Prostate gland (tissue), 2 donors: ENCODE measurements at regions not wholly inside any gene's neighbourhood (a gene's known extent, or its start where the extent isn't known, plus 50 kb on each side); places are given as distances from the start of the nearest gene placed in this dataset.

Experiments
- DNase-seq: peaks from one replicate; pipeline ENCODE4 v3.0.0-alpha.2; 2019; ENCODE audit warnings: low spot score
- H3K27ac ChIP-seq, 2 donors: fragments of 200-600 bp; sonication (generic); 2 replicates each; pipeline ENCODE4 v1.5.1; 2017 to 2019
- H3K27me3 ChIP-seq: fragments of 200-600 bp; sonication (generic); replicated peaks from 2 replicates; pipeline ENCODE4 v1.5.1; 2019; ENCODE audit not compliant: insufficient read depth
- H3K36me3 ChIP-seq, 2 donors: fragments of 200-600 bp; sonication (generic); 1 replicate in 1 of 2; 2 replicates in 1 of 2; pipeline versions ENCODE4 v1.5.1 to v1.8.1; 2017 to 2019
- H3K4me1 ChIP-seq: fragments of 200-600 bp; sonication (generic); replicated peaks from 2 replicates; pipeline ENCODE4 v1.5.1; 2019
- H3K4me3 ChIP-seq, 2 donors: fragments of 200-600 bp; sonication (generic); 2 replicates each; pipeline ENCODE4 v1.5.1; 2017 to 2019
- H3K9me3 ChIP-seq: fragments of 200-600 bp; sonication (generic); 2 replicates; pipeline ENCODE4 v1.5.1; 2017
- POLR2A ChIP-seq: fragments of 450-650 bp; IDR thresholded peaks from one replicate; pipeline ENCODE4 v1.6.1; 2016; ENCODE audit warnings: antibody characterized with exemption, mild to moderate bottlenecking
- POLR2AphosphoS5 ChIP-seq: sonication (generic); formaldehyde crosslinking; IDR thresholded peaks from one replicate; pipeline ENCODE4 v1.6.1; 2017; ENCODE audit warnings: antibody characterized with exemption
- WGBS: methylation state at CpG from one replicate; pipeline ENCODE4 v1.1.5; 2018; 5-methylcytosine and 5-hydroxymethylcytosine counted together
- intact Hi-C: fragments of 100-400 bp; cut with DNase I; formaldehyde crosslinking; loops from one replicate; pipeline ENCODE4 v1.14.2; 2022
- TF ChIP-seq, protein P1 (sequence below), 4 experiments: fragments of 200-600 bp in 2 of 4; fragments of 450-650 bp in 2 of 4; sonication (generic) in 2 of 4; IDR thresholded peaks; 1 replicate in 3 of 4; 2 replicates in 1 of 4; pipeline ENCODE4 v1.5.1; 2016 to 2019; ENCODE audit warnings: antibody characterized with exemption in 4 of 4, mild to moderate bottlenecking in 2 of 4, moderate library complexity in 2 of 4

DNA sequence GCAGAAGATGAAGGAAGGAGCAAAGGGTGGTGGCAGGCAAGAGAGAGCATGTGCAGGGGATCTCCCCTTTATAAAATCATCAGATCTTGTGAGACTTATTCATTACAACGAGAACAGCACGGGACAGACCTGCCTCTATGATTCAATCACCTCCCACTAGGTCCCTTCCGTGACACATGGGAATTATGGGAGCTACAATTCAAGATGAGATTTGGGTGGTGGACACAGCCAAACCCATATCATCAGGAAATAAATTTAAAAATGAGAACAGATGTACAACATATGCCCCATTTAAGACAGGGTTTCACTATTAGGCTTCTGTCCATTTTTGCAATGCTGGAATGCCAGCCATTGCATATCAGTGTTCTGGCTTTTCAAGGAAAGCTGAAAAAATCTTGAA lies 346.7 kb upstream of the SLIT2 start:
- intact Hi-C loops, result no loop called here
- H3K9me3 ChIP-seq, result no peaks in the 10 kb centered on the region
- no peak overlapping the region for H3K4me3 ChIP-seq
- H3K4me1 ChIP-seq, result no peaks in the 10 kb centered on the region
- TF ChIP-seq POLR2AphosphoS5 (no peak), POLR2A (no peak)
- TF ChIP-seq, protein P1, sequence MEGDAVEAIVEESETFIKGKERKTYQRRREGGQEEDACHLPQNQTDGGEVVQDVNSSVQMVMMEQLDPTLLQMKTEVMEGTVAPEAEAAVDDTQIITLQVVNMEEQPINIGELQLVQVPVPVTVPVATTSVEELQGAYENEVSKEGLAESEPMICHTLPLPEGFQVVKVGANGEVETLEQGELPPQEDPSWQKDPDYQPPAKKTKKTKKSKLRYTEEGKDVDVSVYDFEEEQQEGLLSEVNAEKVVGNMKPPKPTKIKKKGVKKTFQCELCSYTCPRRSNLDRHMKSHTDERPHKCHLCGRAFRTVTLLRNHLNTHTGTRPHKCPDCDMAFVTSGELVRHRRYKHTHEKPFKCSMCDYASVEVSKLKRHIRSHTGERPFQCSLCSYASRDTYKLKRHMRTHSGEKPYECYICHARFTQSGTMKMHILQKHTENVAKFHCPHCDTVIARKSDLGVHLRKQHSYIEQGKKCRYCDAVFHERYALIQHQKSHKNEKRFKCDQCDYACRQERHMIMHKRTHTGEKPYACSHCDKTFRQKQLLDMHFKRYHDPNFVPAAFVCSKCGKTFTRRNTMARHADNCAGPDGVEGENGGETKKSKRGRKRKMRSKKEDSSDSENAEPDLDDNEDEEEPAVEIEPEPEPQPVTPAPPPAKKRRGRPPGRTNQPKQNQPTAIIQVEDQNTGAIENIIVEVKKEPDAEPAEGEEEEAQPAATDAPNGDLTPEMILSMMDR (IDR thresholded peaks at IDR 0.05), result no peak
- H3K36me3 ChIP-seq, result no peaks in the 10 kb centered on the region
- DNase-seq, result no peak
- H3K27ac ChIP-seq, result no peak overlapping the region
- WGBS, result 80% methylated on average over 3 of the region's 3 CpGs
- no peaks in the 10 kb centered on the region for H3K27me3 ChIP-seq

DNA sequence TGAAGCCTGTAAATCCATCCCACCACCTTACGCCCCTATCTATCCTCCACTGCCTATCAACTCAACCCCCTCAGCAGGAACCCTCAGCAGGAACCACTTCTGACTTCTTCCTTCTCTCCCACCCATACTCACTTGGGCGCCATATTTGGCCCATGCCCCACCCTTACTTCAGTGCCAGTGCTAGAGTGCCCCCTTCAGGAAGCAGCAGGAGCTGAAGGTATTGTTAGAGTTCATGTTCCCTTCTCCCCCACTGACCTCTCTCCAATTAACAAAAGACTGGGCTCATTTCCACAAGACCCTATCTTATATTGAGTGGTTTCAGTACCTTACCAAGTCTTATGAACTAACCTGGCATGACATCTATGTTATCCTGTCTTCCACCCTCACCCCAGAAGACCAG lies 363.1 kb upstream of the SLIT2 start:
- DNase-seq, result no peak
- Histone ChIP-seq H3K36me3 (no peaks in the 10 kb centered on the region), H3K4me3 (no peak overlapping the region), H3K27ac (no peak overlapping the region), H3K27me3 (no peaks in the 10 kb centered on the region), H3K9me3 (no peaks in the 10 kb centered on the region), H3K4me1 (no peaks in the 10 kb centered on the region)
- WGBS, result 100% methylated on average over 2 of the region's 2 CpGs
- intact Hi-C loops, result no loop called here
- no peak for TF ChIP-seq POLR2AphosphoS5
- TF ChIP-seq, protein P1 (IDR thresholded peaks at IDR 0.05), result no peak
- no peak for TF ChIP-seq POLR2A

DNA sequence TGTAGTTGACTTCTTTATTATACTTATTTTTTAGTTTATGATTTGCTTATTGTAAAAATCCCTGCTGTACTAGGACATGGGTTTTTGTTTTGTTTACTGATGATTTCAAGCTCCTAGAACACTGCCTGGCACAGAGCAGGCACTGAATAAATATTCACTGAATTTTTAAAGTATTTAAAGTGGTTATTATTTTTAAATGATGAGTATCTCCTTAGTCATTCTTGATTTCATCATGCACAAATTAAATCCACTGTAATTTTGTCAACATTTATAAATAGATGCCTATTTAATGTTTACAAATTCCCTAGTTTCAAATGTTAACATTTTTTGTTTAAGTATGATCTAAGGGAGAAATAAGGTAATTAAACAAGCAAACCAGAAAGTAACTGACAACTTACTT lies 367.9 kb upstream of the SLIT2 start:
- no peaks in the 10 kb centered on the region for H3K4me1 ChIP-seq
- no peaks in the 10 kb centered on the region for H3K36me3 ChIP-seq
- H3K27me3 ChIP-seq, result no peaks in the 10 kb centered on the region
- no peak overlapping the region for H3K27ac ChIP-seq
- DNase-seq, result no peak
- TF ChIP-seq POLR2AphosphoS5, result no peak
- TF ChIP-seq, protein P1 (IDR thresholded peaks at IDR 0.05), result no peak
- no peak for TF ChIP-seq POLR2A
- no peak overlapping the region for H3K4me3 ChIP-seq
- intact Hi-C loops, result no loop called here
- no peaks in the 10 kb centered on the region for H3K9me3 ChIP-seq

DNA sequence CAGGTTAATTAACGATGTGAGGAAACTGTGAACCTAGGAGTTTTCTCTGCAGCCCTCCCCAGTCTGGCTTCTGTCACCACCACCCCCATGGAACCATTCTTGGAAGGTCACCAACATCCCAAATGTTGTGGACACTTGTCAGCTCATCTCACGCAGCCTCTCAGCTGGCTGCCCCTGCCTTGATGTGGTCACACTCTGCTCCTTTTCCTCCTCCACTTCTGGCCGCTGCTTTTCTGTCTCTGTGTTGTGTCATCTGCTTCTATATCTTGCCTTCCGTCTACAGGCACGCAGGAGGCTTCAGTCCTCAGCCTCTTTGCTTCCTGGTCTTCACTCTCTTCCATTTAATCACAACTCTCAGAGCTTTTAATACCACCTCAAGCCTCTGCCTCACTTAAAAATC lies 371.5 kb upstream of the SLIT2 start:
- Histone ChIP-seq H3K9me3 (no peaks in the 10 kb centered on the region), H3K4me1 (no peaks in the 10 kb centered on the region), H3K27ac (no peak overlapping the region), H3K27me3 (no peaks in the 10 kb centered on the region), H3K36me3 (no peaks in the 10 kb centered on the region), H3K4me3 (no peak overlapping the region)
- no peak for DNase-seq
- WGBS, result 48% methylated on average over 5 of the region's 5 CpGs
- intact Hi-C loops, result no loop called here
- no peak for TF ChIP-seq POLR2AphosphoS5
- TF ChIP-seq POLR2A, result no peak
- TF ChIP-seq, protein P1 (IDR thresholded peaks at IDR 0.05), result no peak

DNA sequence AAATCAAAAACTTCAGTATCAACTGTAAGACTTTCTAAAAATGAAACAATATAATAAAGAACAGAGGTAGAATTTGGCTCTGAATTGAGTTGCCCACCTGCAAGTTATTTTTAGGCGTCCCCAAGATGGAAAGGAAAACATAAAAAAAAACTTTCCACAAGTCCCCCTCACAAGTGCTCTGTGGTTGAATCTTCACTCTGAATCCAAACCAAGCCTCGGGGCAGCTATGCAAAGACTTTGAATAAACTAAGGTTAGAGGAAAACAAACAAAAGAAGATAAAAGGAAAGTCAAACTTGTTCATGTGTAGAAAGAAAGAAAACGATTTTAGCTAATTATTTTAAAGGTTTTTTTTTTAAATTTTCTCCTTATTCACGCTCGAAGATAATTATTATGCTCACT lies 372.4 kb upstream of the SLIT2 start:
- Histone ChIP-seq H3K27me3 (no peaks in the 10 kb centered on the region), H3K9me3 (no peaks in the 10 kb centered on the region), H3K4me3 (no peak overlapping the region), H3K36me3 (no peaks in the 10 kb centered on the region), H3K27ac (no peak overlapping the region), H3K4me1 (no peaks in the 10 kb centered on the region)
- intact Hi-C loops, result no loop called here
- DNase-seq, result no peak
- WGBS, result 40% methylated on average over 5 of the region's 5 CpGs
- TF ChIP-seq POLR2A, result no peak
- TF ChIP-seq POLR2AphosphoS5, result no peak
- TF ChIP-seq, protein P1 (IDR thresholded peaks at IDR 0.05), result no peak
